ENCODE measurements at regions not wholly inside any gene's neighbourhood (a gene's known extent, or its start where the extent isn't known, plus 50 kb on each side); places are given as distances from the start of the nearest gene placed in this dataset.
"Not testable (repeated sequence)": the region's sequence is repeated elsewhere in the genome, so short reads cannot be mapped to it uniquely, and the experiment has no call there.

DNA sequence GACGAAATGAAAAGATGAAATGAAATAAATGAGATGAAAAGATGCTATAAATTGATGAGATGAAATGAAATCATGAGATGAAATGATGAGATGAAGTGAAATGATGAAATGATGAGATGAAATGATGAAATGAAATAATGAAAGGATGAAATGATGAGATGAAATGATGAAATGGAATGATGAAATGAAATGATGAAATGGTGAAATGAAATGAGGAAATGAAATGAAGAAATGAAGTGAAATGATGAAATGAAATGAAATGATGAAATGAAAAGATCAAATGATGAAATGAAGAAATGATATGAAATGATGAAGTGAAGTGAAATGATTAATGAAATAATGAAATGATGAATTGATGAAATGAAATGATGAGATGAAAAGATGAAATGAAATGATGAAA, 138.5 kb upstream of the ERV3-1 start:
- not testable (repeated sequence) for H3K4me1 ChIP-seq (ENCODE audit: control insufficient read depth, insufficient read depth, low read length); H3K9ac ChIP-seq (ENCODE audit: low read length); H3K9me3 ChIP-seq (ENCODE audit: control insufficient read depth, low read length); H3K4me3 ChIP-seq (ENCODE audit: low read length); H3K27me3 ChIP-seq (replicated peaks; ENCODE audit: control insufficient read depth, insufficient read depth, low read length); DNase-seq (ENCODE audit: low read depth); H3K36me3 ChIP-seq (ENCODE audit: control insufficient read depth, insufficient read depth, low read length, severe bottlenecking)

- not testable (repeated sequence) for H3K9ac ChIP-seq (ENCODE audit: low read length); H3K27me3 ChIP-seq (replicated peaks; ENCODE audit: control insufficient read depth, insufficient read depth, low read length); H3K9me3 ChIP-seq (ENCODE audit: control insufficient read depth, low read length); H3K36me3 ChIP-seq (ENCODE audit: control insufficient read depth, insufficient read depth, low read length, severe bottlenecking); H3K4me3 ChIP-seq (ENCODE audit: low read length); DNase-seq (ENCODE audit: low read depth); H3K4me1 ChIP-seq (ENCODE audit: control insufficient read depth, insufficient read depth, low read length)
Measured at GRCh38 chr7:65144557-65144956, 138.1 kb upstream of the ERV3-1 start.

DNA sequence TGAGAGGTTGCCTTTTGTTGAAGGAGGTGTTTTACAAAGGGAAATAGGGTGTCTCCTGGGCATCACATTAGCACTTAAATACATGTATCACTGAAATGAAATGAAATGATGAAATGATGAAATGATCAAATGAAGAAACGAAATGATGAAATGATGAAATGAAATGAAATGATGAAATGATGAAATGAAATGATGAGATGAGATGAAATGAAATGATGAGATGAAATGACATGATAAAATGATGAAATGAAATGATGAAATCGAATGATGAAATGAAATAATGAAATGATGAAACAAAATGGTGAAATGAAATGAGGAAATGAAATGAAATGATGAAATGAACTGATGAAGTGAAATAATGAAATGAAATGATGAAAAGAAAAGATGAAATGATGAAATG, 137.6 kb upstream of the ERV3-1 start:
- not testable (repeated sequence) for H3K4me3 ChIP-seq (ENCODE audit: low read length); DNase-seq (ENCODE audit: low read depth); H3K9me3 ChIP-seq (ENCODE audit: control insufficient read depth, low read length); H3K27me3 ChIP-seq (replicated peaks; ENCODE audit: control insufficient read depth, insufficient read depth, low read length); H3K4me1 ChIP-seq (ENCODE audit: control insufficient read depth, insufficient read depth, low read length); H3K36me3 ChIP-seq (ENCODE audit: control insufficient read depth, insufficient read depth, low read length, severe bottlenecking); H3K9ac ChIP-seq (ENCODE audit: low read length)

DNA sequence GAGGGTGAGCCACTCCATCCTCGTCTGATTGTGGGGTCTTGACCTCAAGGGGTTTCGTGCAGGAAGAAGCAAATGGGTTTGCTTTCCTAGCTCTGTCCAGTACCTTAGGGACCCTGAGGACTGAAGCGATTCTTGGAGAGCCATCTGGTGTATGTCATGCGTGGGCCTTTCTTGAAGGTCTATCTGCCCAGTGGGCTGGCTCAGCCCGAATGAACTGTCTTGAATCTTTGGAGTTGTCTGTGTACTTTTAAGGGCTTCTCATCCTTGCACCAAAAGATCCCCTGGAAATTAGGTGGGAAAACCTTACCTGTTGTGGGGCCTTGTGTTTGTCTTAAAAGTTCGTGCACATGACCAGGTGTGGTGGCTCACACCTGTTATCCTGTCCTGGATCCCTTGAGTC, 135.4 kb upstream of the ERV3-1 start:
- H3K4me3 ChIP-seq (ENCODE audit: low read length); H3K27me3 ChIP-seq (replicated peaks; ENCODE audit: control insufficient read depth, insufficient read depth, low read length); DNase-seq (ENCODE audit: low read depth); H3K9me3 ChIP-seq (ENCODE audit: control insufficient read depth, low read length); H3K9ac ChIP-seq (ENCODE audit: low read length); H3K4me1 ChIP-seq (ENCODE audit: control insufficient read depth, insufficient read depth, low read length); H3K36me3 ChIP-seq (ENCODE audit: control insufficient read depth, insufficient read depth, low read length, severe bottlenecking): not testable (repeated sequence)

DNA sequence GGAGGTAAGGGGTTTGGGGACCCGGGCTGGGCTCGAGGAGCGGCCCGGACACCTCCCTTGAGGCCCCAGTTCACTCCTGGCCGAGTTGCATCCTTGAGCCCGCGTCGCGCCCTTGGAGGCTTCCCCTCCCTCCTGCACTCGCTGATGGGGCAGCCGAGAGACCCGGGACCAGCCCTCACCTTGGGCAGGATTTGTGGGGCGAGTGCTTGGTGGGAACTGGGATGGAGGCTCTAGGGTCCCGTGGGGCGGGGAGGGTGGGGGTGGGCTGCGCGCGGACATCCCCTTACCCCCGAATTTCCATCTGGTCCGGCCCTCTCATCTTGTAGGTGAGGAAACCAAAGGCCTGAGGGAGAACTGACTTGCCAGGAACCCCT, 134.9 kb upstream of the ERV3-1 start:
- not testable (repeated sequence) for H3K9me3 ChIP-seq (ENCODE audit: control insufficient read depth, low read length); H3K4me1 ChIP-seq (ENCODE audit: control insufficient read depth, insufficient read depth, low read length); H3K9ac ChIP-seq (ENCODE audit: low read length); H3K27me3 ChIP-seq (replicated peaks; ENCODE audit: control insufficient read depth, insufficient read depth, low read length); DNase-seq (ENCODE audit: low read depth); H3K36me3 ChIP-seq (ENCODE audit: control insufficient read depth, insufficient read depth, low read length, severe bottlenecking); H3K4me3 ChIP-seq (ENCODE audit: low read length)

DNA sequence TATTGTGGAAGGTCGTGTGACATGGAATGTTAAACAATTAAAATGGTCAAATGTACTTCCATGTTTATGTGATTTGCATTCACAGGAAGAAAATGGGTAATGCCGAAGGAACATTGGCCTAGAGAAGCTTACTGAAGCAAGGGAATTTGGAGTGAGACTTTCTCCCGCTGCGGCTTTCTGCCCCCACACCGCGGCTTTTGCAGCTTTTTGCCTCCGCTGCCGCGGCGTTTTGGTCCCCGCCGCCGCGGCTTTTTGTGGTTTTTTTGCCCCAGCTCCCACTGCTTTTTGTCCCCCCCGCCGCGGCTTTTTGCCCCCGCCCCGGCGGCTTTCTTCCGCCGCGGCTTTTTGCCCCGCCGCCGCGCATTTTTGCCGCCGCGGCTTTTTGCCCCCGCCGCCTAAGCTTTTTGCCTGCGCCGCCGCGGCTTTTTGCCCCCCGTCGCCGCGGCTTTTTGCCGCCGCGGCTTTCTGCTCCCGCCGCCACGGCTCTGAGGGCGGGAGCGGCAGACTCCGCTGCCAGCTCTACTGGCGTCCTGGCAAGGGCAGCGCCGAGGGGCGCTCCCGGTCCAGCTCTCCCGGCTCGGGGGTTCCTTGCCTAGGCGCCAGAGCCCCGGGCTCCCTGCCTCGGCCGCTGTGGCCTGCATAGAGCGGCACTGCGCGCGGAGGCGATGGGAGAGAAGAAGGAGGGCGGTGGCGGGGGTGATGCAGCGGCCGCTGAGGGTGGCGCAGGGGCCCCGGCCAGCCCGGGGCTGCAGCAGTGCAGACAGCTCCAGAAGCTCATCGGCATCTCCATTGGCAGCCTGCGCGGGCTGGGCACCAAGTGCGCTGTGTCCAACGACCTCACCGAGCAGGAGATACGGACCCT, 134.3 kb upstream of the ERV3-1 start:
- DNase-seq (ENCODE audit: low read depth); H3K4me1 ChIP-seq (ENCODE audit: control insufficient read depth, insufficient read depth, low read length); H3K27me3 ChIP-seq (replicated peaks; ENCODE audit: control insufficient read depth, insufficient read depth, low read length); H3K9me3 ChIP-seq (ENCODE audit: control insufficient read depth, low read length); H3K9ac ChIP-seq (ENCODE audit: low read length); H3K4me3 ChIP-seq (ENCODE audit: low read length); H3K36me3 ChIP-seq (ENCODE audit: control insufficient read depth, insufficient read depth, low read length, severe bottlenecking): not testable (repeated sequence)

DNA sequence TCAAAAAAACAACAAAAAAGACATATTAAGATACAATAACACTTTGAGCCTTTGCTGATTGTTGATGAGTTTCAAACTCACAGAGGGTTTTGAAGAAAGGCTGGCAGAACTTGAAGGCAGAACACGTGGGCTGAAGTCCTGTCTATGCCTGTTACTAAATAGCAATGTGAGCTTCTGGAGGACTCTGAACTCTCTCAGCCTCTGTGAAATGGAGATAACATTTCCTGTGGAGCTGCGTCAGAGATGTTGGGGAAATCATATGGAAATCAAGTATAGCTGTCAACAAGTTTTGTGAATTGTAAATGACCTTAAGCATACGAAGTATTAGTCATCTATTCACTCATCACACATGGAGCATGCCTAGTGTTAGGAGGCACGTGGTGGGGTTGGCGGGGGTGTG, 130.4 kb upstream of the ERV3-1 start:
- H3K9me3 ChIP-seq (ENCODE audit: control insufficient read depth, low read length); H3K36me3 ChIP-seq (ENCODE audit: control insufficient read depth, insufficient read depth, low read length, severe bottlenecking); H3K27me3 ChIP-seq (replicated peaks; ENCODE audit: control insufficient read depth, insufficient read depth, low read length); DNase-seq (ENCODE audit: low read depth); H3K9ac ChIP-seq (ENCODE audit: low read length); H3K4me3 ChIP-seq (ENCODE audit: low read length); H3K4me1 ChIP-seq (ENCODE audit: control insufficient read depth, insufficient read depth, low read length): not testable (repeated sequence)

DNA sequence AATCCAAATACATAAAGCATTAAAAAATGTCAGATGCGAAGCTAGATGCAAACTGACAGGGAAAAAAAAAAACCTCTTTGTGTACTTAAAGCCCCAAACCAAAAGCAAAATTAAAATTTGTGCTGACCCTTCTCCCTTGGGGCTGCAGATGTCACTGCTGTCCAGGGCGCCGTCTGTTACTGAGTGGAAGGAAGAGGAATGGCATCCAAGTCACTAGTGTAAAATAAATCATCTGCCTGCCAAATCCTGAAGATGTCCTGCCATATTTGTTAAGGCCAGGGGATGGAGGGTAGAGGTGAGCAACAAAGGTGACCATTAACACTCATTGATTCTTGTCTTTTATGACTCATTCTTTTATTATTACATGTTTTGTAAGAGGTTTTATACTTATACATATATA, 126.6 kb upstream of the ERV3-1 start:
- not testable (repeated sequence) for H3K4me1 ChIP-seq (ENCODE audit: control insufficient read depth, insufficient read depth, low read length); H3K9me3 ChIP-seq (ENCODE audit: control insufficient read depth, low read length); H3K36me3 ChIP-seq (ENCODE audit: control insufficient read depth, insufficient read depth, low read length, severe bottlenecking); DNase-seq (ENCODE audit: low read depth); H3K4me3 ChIP-seq (ENCODE audit: low read length); H3K9ac ChIP-seq (ENCODE audit: low read length); H3K27me3 ChIP-seq (replicated peaks; ENCODE audit: control insufficient read depth, insufficient read depth, low read length)

- not testable (repeated sequence) for H3K9me3 ChIP-seq (ENCODE audit: control insufficient read depth, low read length); H3K9ac ChIP-seq (ENCODE audit: low read length); H3K4me1 ChIP-seq (ENCODE audit: control insufficient read depth, insufficient read depth, low read length); H3K36me3 ChIP-seq (ENCODE audit: control insufficient read depth, insufficient read depth, low read length, severe bottlenecking); H3K27me3 ChIP-seq (replicated peaks; ENCODE audit: control insufficient read depth, insufficient read depth, low read length); DNase-seq (ENCODE audit: low read depth); H3K4me3 ChIP-seq (ENCODE audit: low read length)
Measured at GRCh38 chr7:65132256-65132655, 125.8 kb upstream of the ERV3-1 start.

GRCh38 chr7:65127364-65127763, 120.9 kb upstream of the ERV3-1 start:
- not testable (repeated sequence) for H3K27me3 ChIP-seq (replicated peaks; ENCODE audit: control insufficient read depth, insufficient read depth, low read length); H3K36me3 ChIP-seq (ENCODE audit: control insufficient read depth, insufficient read depth, low read length, severe bottlenecking); DNase-seq (ENCODE audit: low read depth); H3K4me1 ChIP-seq (ENCODE audit: control insufficient read depth, insufficient read depth, low read length); H3K9ac ChIP-seq (ENCODE audit: low read length); H3K9me3 ChIP-seq (ENCODE audit: control insufficient read depth, low read length); H3K4me3 ChIP-seq (ENCODE audit: low read length)

- not testable (repeated sequence) for H3K4me3 ChIP-seq (ENCODE audit: low read length); H3K9ac ChIP-seq (ENCODE audit: low read length); H3K27me3 ChIP-seq (replicated peaks; ENCODE audit: control insufficient read depth, insufficient read depth, low read length); DNase-seq (ENCODE audit: low read depth); H3K36me3 ChIP-seq (ENCODE audit: control insufficient read depth, insufficient read depth, low read length, severe bottlenecking); H3K9me3 ChIP-seq (ENCODE audit: control insufficient read depth, low read length); H3K4me1 ChIP-seq (ENCODE audit: control insufficient read depth, insufficient read depth, low read length)
Measured at GRCh38 chr7:65124600-65124999, 118.1 kb upstream of the ERV3-1 start.

DNA sequence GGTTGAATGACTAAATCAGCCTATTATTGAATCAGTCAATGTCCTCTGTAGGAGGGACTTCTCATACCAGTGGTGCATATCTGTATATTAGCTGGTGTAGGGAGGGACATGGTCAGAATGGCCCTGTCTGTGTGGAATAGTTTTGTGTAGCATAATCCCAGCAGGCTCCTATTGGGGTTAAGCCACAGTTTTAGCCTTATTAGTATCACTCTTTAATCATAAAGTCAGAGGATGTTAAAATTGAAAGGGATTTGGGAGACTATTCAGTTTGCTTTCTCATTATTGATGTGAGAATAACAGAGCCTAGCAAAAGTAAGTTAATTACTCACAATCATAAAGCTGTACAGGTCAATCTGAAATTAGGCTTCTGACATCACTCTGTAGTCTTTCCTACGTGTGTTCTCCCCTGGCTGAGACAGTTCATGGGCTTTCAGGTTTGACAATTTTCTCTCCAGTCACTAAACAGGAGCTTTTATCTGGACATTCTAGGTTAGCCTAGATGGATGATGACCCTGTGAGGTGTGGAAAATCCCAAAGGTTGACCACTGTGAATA, 99.2 kb upstream of the ERV3-1 start:
- H3K4me3 ChIP-seq (ENCODE audit: low read length); DNase-seq (ENCODE audit: low read depth); H3K27me3 ChIP-seq (replicated peaks; ENCODE audit: control insufficient read depth, insufficient read depth, low read length); H3K9ac ChIP-seq (ENCODE audit: low read length); H3K36me3 ChIP-seq (ENCODE audit: control insufficient read depth, insufficient read depth, low read length, severe bottlenecking); H3K9me3 ChIP-seq (ENCODE audit: control insufficient read depth, low read length); H3K4me1 ChIP-seq (ENCODE audit: control insufficient read depth, insufficient read depth, low read length): not testable (repeated sequence)

Data from adipocyte (in vitro differentiated cells).